ENCODE measurements at regions not wholly inside any gene's neighbourhood (a gene's known extent, or its start where the extent isn't known, plus 50 kb on each side); places are given as distances from the start of the nearest gene placed in this dataset.

GRCh38 chr11:70736937-70737640 is 338.8 kb downstream of the CTTN start:
- TF ChIP-seq CTCF (conservative IDR thresholded peaks at IDR 0.05) (no peak), EZH2 (IDR thresholded peaks at IDR 0.05; ENCODE audit: low read depth) (no peak)
